ENCODE measurements at regions not wholly inside any gene's neighbourhood (a gene's known extent, or its start where the extent isn't known, plus 50 kb on each side); places are given as distances from the start of the nearest gene placed in this dataset.

DNA sequence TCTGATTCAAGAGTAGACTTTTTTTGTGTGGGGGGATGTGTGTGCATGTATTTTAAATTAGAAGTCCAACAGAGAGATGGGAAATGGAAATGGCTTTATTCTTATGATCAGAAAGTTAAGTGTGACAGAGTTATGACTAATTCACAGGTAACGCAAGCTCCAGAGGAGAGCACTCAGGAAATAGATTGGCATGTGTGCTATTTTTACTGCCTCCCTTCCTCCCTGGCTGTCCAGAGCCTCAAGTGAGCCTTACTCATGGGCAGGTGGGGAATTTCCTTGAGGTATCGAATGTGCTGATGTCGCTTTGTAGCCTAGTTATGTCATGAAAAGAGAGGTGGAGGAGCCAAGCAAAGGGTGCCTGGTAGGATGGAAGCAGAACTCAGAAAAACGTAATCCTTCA lies 70.3 kb upstream of the BDNF start:
- DNase-seq (ENCODE audit: low spot score), result no peak

DNA sequence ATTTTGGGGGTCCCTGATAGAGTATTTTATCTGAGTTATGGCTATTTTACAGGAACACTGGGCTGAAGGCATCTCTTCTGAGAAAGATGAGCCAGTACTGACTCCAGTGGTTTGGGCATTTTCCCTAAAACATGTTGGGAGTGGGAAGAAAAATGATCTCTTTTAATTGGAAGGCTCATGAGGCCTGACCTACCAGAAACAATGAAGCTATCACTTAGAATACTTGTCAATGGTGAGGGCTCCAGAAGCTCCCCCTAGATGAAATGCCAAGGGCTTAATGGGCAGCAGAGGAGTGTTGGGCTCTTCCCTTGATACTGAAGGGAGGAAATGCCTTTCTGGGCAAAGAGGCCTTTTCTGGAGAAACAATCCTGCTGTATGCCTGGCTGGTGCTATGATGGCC lies 63.5 kb upstream of the BDNF start:
- DNase-seq (ENCODE audit: low spot score), result no peak

DNA sequence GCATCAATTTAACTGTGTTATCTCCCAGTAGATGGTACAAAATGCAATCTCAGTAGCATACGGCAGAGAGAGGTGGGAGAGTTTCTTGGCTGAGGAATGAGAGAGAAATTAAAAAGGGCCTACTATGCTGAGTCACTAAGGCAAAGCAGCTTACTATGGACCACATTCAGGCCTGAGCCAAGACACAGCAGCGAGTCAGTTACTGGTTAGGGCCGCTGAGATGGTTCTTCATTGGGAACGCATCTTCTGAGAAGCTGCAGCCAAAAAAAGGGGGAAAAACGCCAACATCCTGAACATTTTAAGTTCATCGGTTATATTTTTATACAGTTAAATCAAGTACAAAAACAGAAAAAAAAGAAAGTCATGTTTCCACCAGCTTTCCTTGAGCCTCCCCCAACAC lies 61.1 kb upstream of the BDNF start:
- DNase-seq (ENCODE audit: low spot score), result no peak

DNA sequence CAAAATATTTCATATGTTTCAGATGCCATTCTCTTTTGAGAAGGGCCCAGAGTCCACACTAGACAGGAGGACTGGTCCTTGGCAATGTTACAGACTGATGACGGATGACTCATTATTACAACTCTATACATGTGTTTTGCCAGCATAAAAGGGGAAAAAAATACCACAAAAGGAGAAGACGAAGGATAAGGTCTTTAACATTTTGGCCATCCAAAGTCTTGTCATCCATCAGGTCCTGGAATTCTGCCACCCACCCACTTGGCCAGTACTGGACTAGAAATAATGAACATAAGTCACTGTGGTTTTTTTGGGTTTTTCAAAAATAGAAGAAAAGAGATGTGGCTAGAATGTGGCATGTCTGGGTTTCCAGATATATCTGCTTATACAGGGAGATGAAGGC lies 57.7 kb upstream of the BDNF start:
- DNase-seq (ENCODE audit: low spot score), result no peak

DNA sequence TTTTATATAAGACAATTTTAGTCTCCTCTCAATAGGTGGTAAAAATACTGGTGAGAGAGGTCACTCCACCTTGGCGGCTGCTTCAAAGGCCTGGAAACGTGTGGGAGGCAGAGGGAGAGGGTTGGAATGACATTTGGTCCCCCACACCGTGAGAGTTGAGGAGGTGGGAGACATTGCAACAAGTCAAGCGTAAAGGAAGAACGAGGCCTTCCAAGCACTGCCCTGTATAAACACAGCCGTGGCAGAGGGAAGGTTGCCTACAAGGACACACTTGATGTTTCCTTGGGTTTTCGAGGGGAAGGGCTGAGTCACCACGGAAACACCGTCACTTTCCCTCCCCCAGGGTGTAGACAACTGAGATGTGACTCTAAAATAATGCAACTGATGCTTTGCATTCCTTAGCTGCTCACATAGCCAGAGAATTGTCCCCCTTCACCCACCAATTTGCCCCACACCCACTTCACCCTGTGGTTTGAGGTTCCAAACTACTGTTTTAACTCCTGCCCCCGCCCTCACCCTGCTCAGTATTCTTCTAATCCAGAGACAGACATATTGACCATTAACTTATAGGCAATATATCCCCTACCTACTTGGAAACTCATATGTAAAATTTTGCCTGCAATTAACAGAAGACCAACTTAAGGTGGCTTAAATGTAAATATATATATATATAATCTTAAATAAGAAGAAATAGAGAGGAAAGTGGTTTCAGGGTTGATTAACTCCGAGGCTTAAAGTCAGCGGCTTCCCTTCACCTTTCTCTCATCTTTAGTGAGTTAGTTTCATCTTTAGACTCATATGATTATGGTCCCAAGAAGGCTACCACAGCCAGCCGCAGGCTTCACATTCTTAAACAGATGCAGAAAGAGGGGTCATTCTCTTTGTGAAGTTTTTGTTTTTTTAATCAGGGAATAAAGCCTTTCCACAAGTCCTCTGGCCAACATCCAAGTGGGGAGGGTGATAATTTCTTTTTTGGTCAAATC lies 54.1 kb upstream of the BDNF start:
- DNase-seq (ENCODE audit: low spot score), result no peak
